Neural progenitor cell (in vitro differentiated cells): ENCODE measurements at regions not wholly inside any gene's neighbourhood (a gene's known extent, or its start where the extent isn't known, plus 50 kb on each side); places are given as distances from the start of the nearest gene placed in this dataset.
A peak's percentile ranks its signal among the peaks of the same experiment; 100 is the strongest.

ENCODE experiments used
- DNase-seq: peaks from one replicate; pipeline ENCODE4 v3.0.0-alpha.2; 2016; ENCODE audit warnings: low spot score
- H2AFZ ChIP-seq: fragments of 200-600 bp; sonication (generic); replicated peaks from 2 replicates; pipeline ENCODE4 v1.6.1; 2016; ENCODE audit warnings: antibody characterized with exemption
- H3F3A ChIP-seq: fragments of 200-600 bp; sonication (generic); 2 replicates; pipeline ENCODE4 v1.6.1; 2016; ENCODE audit warnings: antibody characterized with exemption, low read depth
- H3K27ac ChIP-seq: fragments of 200-600 bp; sonication (generic); 2 replicates; pipeline ENCODE4 v1.5.1; 2016; ENCODE audit warnings: mild to moderate bottlenecking
- H3K27me3 ChIP-seq: fragments of 200-600 bp; sonication (generic); 2 replicates; pipeline ENCODE4 v1.6.1; 2016; ENCODE audit warnings: mild to moderate bottlenecking, moderate library complexity
- H3K36me3 ChIP-seq: fragments of 200-600 bp; sonication (generic); 2 replicates; pipeline ENCODE4 v1.5.1; 2016
- H3K4me1 ChIP-seq: fragments of 200-600 bp; sonication (generic); 2 replicates; pipeline ENCODE4 v1.6.1; 2016; ENCODE audit warnings: mixed run types
- H3K4me2 ChIP-seq: fragments of 200-600 bp; sonication (generic); 2 replicates; pipeline ENCODE4 v1.6.1; 2016
- H3K4me3 ChIP-seq: fragments of 200-600 bp; sonication (generic); 2 replicates; pipeline ENCODE4 v1.5.1; 2016
- H3K79me2 ChIP-seq: fragments of 200-600 bp; sonication (generic); 2 replicates; pipeline ENCODE4 v1.6.1; 2016; ENCODE audit warnings: low read depth
- H3K9ac ChIP-seq: fragments of 200-600 bp; sonication (generic); 2 replicates; pipeline ENCODE4 v1.6.1; 2016
- H3K9me3 ChIP-seq: fragments of 200-600 bp; sonication (generic); 2 replicates; pipeline ENCODE4 v1.5.1; 2016; ENCODE audit warnings: low read depth
- H4K20me1 ChIP-seq: fragments of 200-600 bp; sonication (generic); 2 replicates; pipeline ENCODE4 v1.6.1; 2016; ENCODE audit warnings: low read depth
- H3K27ac Mint-ChIP-seq: 3 replicates; pipeline ENCODE4 v1.8.0; 2021; ENCODE audit warnings: mixed read lengths
- H3K27me3 Mint-ChIP-seq: 2 replicates; pipeline ENCODE4 v1.8.0; 2022; ENCODE audit warnings: low read depth, mild to moderate bottlenecking, inconsistent platforms, moderate library complexity, mixed read lengths; ENCODE audit not compliant: insufficient read depth
- H3K36me3 Mint-ChIP-seq: 3 replicates; pipeline ENCODE4 v1.8.0; 2021; ENCODE audit warnings: mixed read lengths
- H3K4me1 Mint-ChIP-seq: 3 replicates; pipeline ENCODE4 v1.8.0; 2021; ENCODE audit warnings: mixed read lengths
- H3K4me3 Mint-ChIP-seq: 3 replicates; pipeline ENCODE4 v1.8.0; 2021; ENCODE audit warnings: mild to moderate bottlenecking, moderate library complexity, mixed read lengths
- H3K9me3 Mint-ChIP-seq: 3 replicates; pipeline ENCODE4 v1.8.0; 2020; ENCODE audit warnings: mixed read lengths
- CTCF ChIP-seq: fragments of 200-600 bp; sonication (generic); IDR thresholded peaks from 2 replicates; pipeline ENCODE4 v1.5.1; 2017; ENCODE audit warnings: antibody characterized with exemption, mild to moderate bottlenecking
- EZH2 ChIP-seq: fragments of 200-600 bp; sonication (generic); IDR thresholded peaks from 2 replicates; pipeline ENCODE4 v1.6.1; 2017; ENCODE audit warnings: antibody characterized with exemption, mild to moderate bottlenecking, moderate library complexity
- EZH2phosphoT487 ChIP-seq: fragments of 200-600 bp; sonication (generic); IDR thresholded peaks from 2 replicates; pipeline ENCODE4 v1.6.1; 2017; ENCODE audit warnings: antibody characterized with exemption

GRCh38 chr13:33615436-33615835 is 202.5 kb upstream of the RFC3 start:
- no peak overlapping the region for H3K27ac ChIP-seq
- peaks cover 3% of the 10 kb centered on the region for H3K9me3 Mint-ChIP-seq
- no peak overlapping the region for H3K27ac Mint-ChIP-seq
- H3K4me3 ChIP-seq, result no peak overlapping the region
- H3K27me3 Mint-ChIP-seq, result peaks cover 9% of the 10 kb centered on the region
- peaks cover 28% of the 10 kb centered on the region for H3F3A ChIP-seq
- H3K4me1 ChIP-seq, result peaks cover 39% of the 10 kb centered on the region
- H3K4me3 Mint-ChIP-seq, result no peak overlapping the region
- H4K20me1 ChIP-seq, result no peaks in the 10 kb centered on the region
- H3K9me3 ChIP-seq, result no peaks in the 10 kb centered on the region
- no peak overlapping the region for H3K9ac ChIP-seq
- H2AFZ ChIP-seq, result no peak overlapping the region
- DNase-seq, result no peak
- peaks cover 45% of the 10 kb centered on the region for H3K4me1 Mint-ChIP-seq
- TF ChIP-seq EZH2 (no peak), CTCF (no peak), EZH2phosphoT487 (no peak)
- H3K27me3 ChIP-seq, result no peaks in the 10 kb centered on the region
- H3K4me2 ChIP-seq, result no peak overlapping the region
- no peaks in the 10 kb centered on the region for H3K36me3 Mint-ChIP-seq
- H3K79me2 ChIP-seq, result no peaks in the 10 kb centered on the region
- no peaks in the 10 kb centered on the region for H3K36me3 ChIP-seq

- Mint-ChIP-seq H3K27ac (no peak overlapping the region), H3K27me3 (peaks cover 9% of the 10 kb centered on the region), H3K9me3 (no peaks in the 10 kb centered on the region), H3K36me3 (no peaks in the 10 kb centered on the region), H3K4me3 (no peak overlapping the region), H3K4me1 (peaks cover 38% of the 10 kb centered on the region)
- H3K79me2 ChIP-seq, result no peaks in the 10 kb centered on the region
- DNase-seq, result no peak
- no peak overlapping the region for H3K4me2 ChIP-seq
- peaks cover 32% of the 10 kb centered on the region for H3K4me1 ChIP-seq
- no peaks in the 10 kb centered on the region for H3K27me3 ChIP-seq
- no peak overlapping the region for H3K4me3 ChIP-seq
- no peaks in the 10 kb centered on the region for H3K9me3 ChIP-seq
- TF ChIP-seq EZH2 (no peak), EZH2phosphoT487 (no peak), CTCF (no peak)
- no peak overlapping the region for H3K27ac ChIP-seq
- H2AFZ ChIP-seq, result peak overlapping the region; percentile 42
- no peaks in the 10 kb centered on the region for H3K36me3 ChIP-seq
- H3K9ac ChIP-seq, result no peak overlapping the region
- H3F3A ChIP-seq, result peaks cover 21% of the 10 kb centered on the region
- H4K20me1 ChIP-seq, result no peaks in the 10 kb centered on the region
Measured at GRCh38 chr13:33616130-33616529, 201.8 kb upstream of the RFC3 start.

- peaks cover 12% of the 10 kb centered on the region for H3F3A ChIP-seq
- peaks cover 4% of the 10 kb centered on the region for H3K27me3 Mint-ChIP-seq
- no peaks in the 10 kb centered on the region for H3K9me3 ChIP-seq
- peaks cover 30% of the 10 kb centered on the region for H3K4me1 Mint-ChIP-seq
- no peak for DNase-seq
- no peaks in the 10 kb centered on the region for H3K36me3 ChIP-seq
- H3K27me3 ChIP-seq, result no peaks in the 10 kb centered on the region
- no peak overlapping the region for H3K4me2 ChIP-seq
- TF ChIP-seq EZH2phosphoT487 (no peak), EZH2 (no peak), CTCF (no peak)
- no peaks in the 10 kb centered on the region for H3K36me3 Mint-ChIP-seq
- no peak overlapping the region for H3K4me3 Mint-ChIP-seq
- no peaks in the 10 kb centered on the region for H3K79me2 ChIP-seq
- no peak overlapping the region for H2AFZ ChIP-seq
- H3K27ac ChIP-seq, result no peak overlapping the region
- H4K20me1 ChIP-seq, result no peaks in the 10 kb centered on the region
- no peak overlapping the region for H3K9ac ChIP-seq
- no peak overlapping the region for H3K4me3 ChIP-seq
- H3K27ac Mint-ChIP-seq, result no peak overlapping the region
- H3K4me1 ChIP-seq, result peaks cover 23% of the 10 kb centered on the region
- no peaks in the 10 kb centered on the region for H3K9me3 Mint-ChIP-seq
Measured at GRCh38 chr13:33617055-33617454, 200.9 kb upstream of the RFC3 start.
